A673 (cell line): ENCODE measurements at regions not wholly inside any gene's neighbourhood (a gene's known extent, or its start where the extent isn't known, plus 50 kb on each side); places are given as distances from the start of the nearest gene placed in this dataset.

ENCODE experiments used
- BruUV-seq: library from RNA; stranded (reverse); fragments of 400-500 nt; replicated peaks from 2 replicates; lab custom pipeline; 2021; lab: Mats Ljungman, UMichigan
- CTCF ChIA-PET: fragments of 300-600 bp; sonication (Branson Sonifier 250); formaldehyde crosslinking; loops from one replicate; lab custom pipeline; 2022; ENCODE audit warnings: antibody characterized with exemption; lab: Charles Lee
- POLR2A ChIA-PET: fragments of 300-600 bp; sonication (Branson Sonifier 250); formaldehyde crosslinking; loops from one replicate; lab custom pipeline; 2022; ENCODE audit warnings: antibody characterized with exemption; ENCODE audit not compliant: low non-redundant PET; lab: Charles Lee
- DNase-seq: peaks from one replicate; pipeline ENCODE4 v3.0.0-alpha.2; 2015; ENCODE audit warnings: low spot score
- H3K27ac ChIP-seq: fragments of 200-600 bp; sonication (generic); 2 replicates; pipeline ENCODE4 v1.5.1; 2016; ENCODE audit warnings: mixed run types, low read depth, mild to moderate bottlenecking, mixed read lengths, antibody characterized with exemption, low read length; ENCODE audit not compliant: poor library complexity, severe bottlenecking
- H3K27me3 ChIP-seq: fragments of 200-600 bp; sonication (generic); replicated peaks from 2 replicates; pipeline ENCODE4 v1.6.1; 2017; ENCODE audit warnings: mixed run types, low read depth, mild to moderate bottlenecking, mixed read lengths, antibody characterized with exemption, low read length; ENCODE audit not compliant: insufficient read depth, poor library complexity
- H3K36me3 ChIP-seq: fragments of 200-600 bp; sonication (generic); 2 replicates; pipeline ENCODE4 v1.6.1; 2016; ENCODE audit warnings: mixed run types, mild to moderate bottlenecking, mixed read lengths, antibody characterized with exemption, low read length; ENCODE audit not compliant: insufficient read depth, poor library complexity, severe bottlenecking
- H3K4me1 ChIP-seq: fragments of 200-600 bp; sonication (generic); 2 replicates; pipeline ENCODE4 v1.6.1; 2017; ENCODE audit warnings: mixed run types, mild to moderate bottlenecking, mixed read lengths, antibody characterized with exemption, low read length; ENCODE audit not compliant: insufficient read depth, poor library complexity, severe bottlenecking
- H3K4me3 ChIP-seq: fragments of 200-600 bp; sonication (generic); 2 replicates; pipeline ENCODE4 v1.5.1; 2016; ENCODE audit warnings: low read depth, mixed run types, mild to moderate bottlenecking, mixed read lengths, low read length; ENCODE audit not compliant: poor library complexity, severe bottlenecking
- H3K9me3 ChIP-seq: fragments of 200-600 bp; sonication (generic); 2 replicates; pipeline ENCODE4 v1.6.1; 2016; ENCODE audit warnings: mixed run types, low read depth, mild to moderate bottlenecking, mixed read lengths, antibody characterized with exemption, low read length; ENCODE audit not compliant: poor library complexity, severe bottlenecking
- CTCF ChIP-seq: fragments of 300-800, 200-600 bp; sonication (generic); conservative IDR thresholded peaks from 2 replicates; pipeline ENCODE4 v1.5.1; 2017; ENCODE audit warnings: low read depth, mild to moderate bottlenecking, antibody characterized with exemption, low read length, moderate library complexity, mixed read lengths
- EZH2 ChIP-seq: fragments of 200-600 bp; sonication (generic); IDR thresholded peaks from 2 replicates; pipeline ENCODE4 v1.6.1; 2017; ENCODE audit warnings: borderline replicate concordance, low read depth, mild to moderate bottlenecking, mixed read lengths, antibody characterized with exemption, low read length; ENCODE audit not compliant: poor library complexity, severe bottlenecking
- intact Hi-C: fragments of 100-400 bp; cut with micrococcal nuclease; formaldehyde crosslinking; loops from one replicate; pipeline ENCODE4 v1.10.0; 2022; ENCODE audit not compliant: unreplicated experiment

DNA sequence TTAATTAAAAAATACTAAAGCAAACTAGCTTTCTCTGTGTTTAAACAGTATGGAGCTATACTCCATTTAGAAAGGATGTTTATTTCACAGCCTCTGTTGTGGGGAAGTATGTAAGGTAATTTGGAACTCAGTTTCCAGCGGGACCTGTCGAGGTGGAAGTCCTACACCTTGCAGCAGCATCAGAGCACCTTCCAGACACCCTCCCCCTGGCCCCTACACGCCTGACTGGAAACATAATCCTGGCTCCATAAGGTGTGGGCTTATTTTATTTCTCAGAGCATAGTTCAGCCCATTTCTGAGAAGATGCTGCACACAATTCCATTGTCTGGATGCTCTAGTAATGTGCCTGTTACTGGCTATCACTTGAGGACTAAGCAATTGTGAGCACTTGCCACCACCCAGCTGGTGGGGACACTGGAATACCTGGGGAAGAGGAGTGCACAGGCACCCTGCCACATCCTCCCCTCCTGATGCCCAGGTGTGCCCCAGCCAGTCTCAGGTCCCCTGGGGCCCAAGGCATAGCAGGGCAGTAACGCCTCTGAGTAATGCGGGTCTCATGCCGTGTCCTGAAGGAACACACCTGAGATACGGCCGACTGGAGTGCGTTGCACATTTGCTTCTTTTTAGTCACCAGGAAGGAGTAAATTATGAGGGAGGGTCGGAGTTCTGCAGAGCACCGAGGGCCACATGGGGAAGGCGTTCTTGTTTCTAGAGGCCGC is 556.5 kb downstream of the QKI start:
- no peak overlapping the region for H3K4me3 ChIP-seq
- intact Hi-C loops = no loop called here
- no peak for TF ChIP-seq CTCF
- no peaks in the 10 kb centered on the region for H3K9me3 ChIP-seq
- H3K27ac ChIP-seq = no peak overlapping the region
- H3K4me1 ChIP-seq = peaks cover 13% of the 10 kb centered on the region
- ChIA-PET POLR2A (no interaction called here), CTCF (no interaction called here)
- H3K36me3 ChIP-seq = no peaks in the 10 kb centered on the region
- BruUV-seq = no TSS peak
- H3K27me3 ChIP-seq = no peaks in the 10 kb centered on the region
- DNase-seq = no peak

DNA sequence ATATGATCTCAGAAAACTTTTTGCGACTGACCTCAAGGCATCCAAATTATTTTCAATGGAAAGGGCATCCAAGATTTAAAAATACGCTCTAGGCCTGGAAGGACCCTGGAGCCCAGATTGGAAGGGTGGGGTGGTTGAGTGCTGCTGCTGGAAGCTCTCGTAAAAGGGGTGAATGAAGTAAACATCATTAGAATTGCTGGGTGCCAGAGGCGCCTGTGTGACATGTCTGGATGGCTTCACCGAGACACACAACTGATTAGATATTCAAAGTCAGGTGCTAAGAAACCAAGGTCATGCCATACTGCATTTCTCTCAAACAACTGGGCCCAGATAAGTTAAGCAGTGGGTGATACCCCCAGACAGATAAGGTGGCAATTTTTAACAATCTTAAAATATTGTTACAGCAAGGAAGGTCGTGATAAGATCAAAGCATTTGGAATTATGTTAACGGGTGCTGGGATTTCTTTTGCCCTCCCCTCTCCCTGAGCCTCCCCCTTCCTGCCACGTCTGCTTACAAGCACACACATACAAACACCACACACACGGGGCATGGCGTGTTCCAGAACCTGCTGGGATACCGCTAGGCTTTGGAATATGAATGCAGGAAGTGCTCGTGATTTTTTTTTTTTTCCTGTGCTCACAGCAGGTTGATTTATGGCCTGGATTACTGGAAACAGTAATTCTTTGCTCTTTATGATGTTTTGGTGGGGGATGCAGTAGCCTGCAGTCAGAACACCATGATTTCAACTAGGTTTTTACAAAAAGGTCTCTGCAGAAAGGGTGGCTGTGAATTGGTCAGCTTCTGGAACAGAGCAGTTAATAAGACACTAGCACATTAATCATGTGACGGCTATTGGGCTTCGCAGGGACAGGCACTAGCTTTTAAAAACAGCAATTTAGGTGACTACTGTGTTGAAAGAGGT is 551.2 kb downstream of the QKI start:
- peak overlapping the region; percentile 67 for H3K27ac ChIP-seq
- BruUV-seq = no TSS peak
- TF ChIP-seq EZH2 (no peak), CTCF (no peak)
- peak overlapping the region; percentile 0 for H3K4me3 ChIP-seq
- peaks cover 28% of the 10 kb centered on the region for H3K4me1 ChIP-seq
- intact Hi-C loops = loop anchor here (5.0 kb wide), 1 partner anchor 132 kb away; no protein-coding TSS in a partner anchor
- no peaks in the 10 kb centered on the region for H3K27me3 ChIP-seq
- CTCF ChIA-PET = no interaction called here
- no peaks in the 10 kb centered on the region for H3K9me3 ChIP-seq
- DNase-seq = peak; percentile 76
- POLR2A ChIA-PET = no interaction called here
- no peaks in the 10 kb centered on the region for H3K36me3 ChIP-seq

GRCh38 chr6:163964789-163965188 is 550.3 kb downstream of the QKI start:
- Histone ChIP-seq H3K4me3 (no peak overlapping the region), H3K4me1 (peaks cover 28% of the 10 kb centered on the region), H3K27ac (peak overlapping the region; percentile 67), H3K36me3 (no peaks in the 10 kb centered on the region), H3K9me3 (no peaks in the 10 kb centered on the region), H3K27me3 (no peaks in the 10 kb centered on the region)
- TF ChIP-seq CTCF (no peak), EZH2 (no peak)
- POLR2A ChIA-PET = no interaction called here
- DNase-seq = no peak
- intact Hi-C loops = loop anchor here (5.0 kb wide), 1 partner anchor 133 kb away; no protein-coding TSS in a partner anchor
- no TSS peak for BruUV-seq
- CTCF ChIA-PET = no interaction called here
